ENCODE measurements at regions not wholly inside any gene's neighbourhood (a gene's known extent, or its start where the extent isn't known, plus 50 kb on each side); places are given as distances from the start of the nearest gene placed in this dataset.

GRCh38 chr4:170386511-170386910, 296.8 kb upstream of the AADAT start:
- no peak for TF ChIP-seq GATA3 (IDR thresholded peaks at IDR 0.05; ENCODE audit: low read depth, low read length)
- no peak for TF ChIP-seq GATA2 (IDR thresholded peaks at IDR 0.05; ENCODE audit: low read depth, low read length)

GRCh38 chr4:170374770-170375169, 285.0 kb upstream of the AADAT start:
- no peak for TF ChIP-seq GATA3 (IDR thresholded peaks at IDR 0.05; ENCODE audit: low read depth, low read length)
- no peak for TF ChIP-seq GATA2 (IDR thresholded peaks at IDR 0.05; ENCODE audit: low read depth, low read length)

- TF ChIP-seq GATA2 (IDR thresholded peaks at IDR 0.05; ENCODE audit: low read depth, low read length) (no peak), GATA3 (IDR thresholded peaks at IDR 0.05; ENCODE audit: low read depth, low read length) (no peak)
These were observed 259.2 kb upstream of the AADAT start for GRCh38 chr4:170348945-170349344.

- TF ChIP-seq GATA2 (IDR thresholded peaks at IDR 0.05; ENCODE audit: low read depth, low read length) (no peak), GATA3 (IDR thresholded peaks at IDR 0.05; ENCODE audit: low read depth, low read length) (no peak)
These were observed 249.8 kb upstream of the AADAT start for GRCh38 chr4:170339522-170339921.

- TF ChIP-seq GATA3 (IDR thresholded peaks at IDR 0.05; ENCODE audit: low read depth, low read length): no peak
- no peak for TF ChIP-seq GATA2 (IDR thresholded peaks at IDR 0.05; ENCODE audit: low read depth, low read length)
These were observed 246.6 kb upstream of the AADAT start for GRCh38 chr4:170336238-170336775.

GRCh38 chr4:170325599-170325998, 235.8 kb upstream of the AADAT start:
- no peak for TF ChIP-seq GATA2 (IDR thresholded peaks at IDR 0.05; ENCODE audit: low read depth, low read length)

- TF ChIP-seq GATA3 (IDR thresholded peaks at IDR 0.05; ENCODE audit: low read depth, low read length) (no peak), GATA2 (IDR thresholded peaks at IDR 0.05; ENCODE audit: low read depth, low read length) (no peak)
These were observed 233.9 kb upstream of the AADAT start for GRCh38 chr4:170323623-170324022.

- no peak for TF ChIP-seq GATA3 (IDR thresholded peaks at IDR 0.05; ENCODE audit: low read depth, low read length)
- no peak for TF ChIP-seq GATA2 (IDR thresholded peaks at IDR 0.05; ENCODE audit: low read depth, low read length)
These were observed 217.4 kb upstream of the AADAT start for GRCh38 chr4:170307182-170307581.

GRCh38 chr4:170306208-170306607, 216.5 kb upstream of the AADAT start:
- TF ChIP-seq GATA3 (IDR thresholded peaks at IDR 0.05; ENCODE audit: low read depth, low read length) (no peak), GATA2 (IDR thresholded peaks at IDR 0.05; ENCODE audit: low read depth, low read length) (no peak)

GRCh38 chr4:170305627-170306026, 215.9 kb upstream of the AADAT start:
- TF ChIP-seq GATA3 (IDR thresholded peaks at IDR 0.05; ENCODE audit: low read depth, low read length) (no peak), GATA2 (IDR thresholded peaks at IDR 0.05; ENCODE audit: low read depth, low read length) (no peak)

GRCh38 chr4:170281027-170281426, 191.3 kb upstream of the AADAT start:
- no peak for TF ChIP-seq GATA2 (IDR thresholded peaks at IDR 0.05; ENCODE audit: low read depth, low read length)
- TF ChIP-seq GATA3 (IDR thresholded peaks at IDR 0.05; ENCODE audit: low read depth, low read length): no peak

GRCh38 chr4:170278460-170278859, 188.7 kb upstream of the AADAT start:
- TF ChIP-seq GATA2 (IDR thresholded peaks at IDR 0.05; ENCODE audit: low read depth, low read length): no peak
- no peak for TF ChIP-seq GATA3 (IDR thresholded peaks at IDR 0.05; ENCODE audit: low read depth, low read length)

GRCh38 chr4:170274616-170275015, 184.9 kb upstream of the AADAT start:
- TF ChIP-seq GATA3 (IDR thresholded peaks at IDR 0.05; ENCODE audit: low read depth, low read length) (no peak), GATA2 (IDR thresholded peaks at IDR 0.05; ENCODE audit: low read depth, low read length) (no peak)

GRCh38 chr4:170272959-170273358, 183.2 kb upstream of the AADAT start:
- no peak for TF ChIP-seq GATA3 (IDR thresholded peaks at IDR 0.05; ENCODE audit: low read depth, low read length)
- no peak for TF ChIP-seq GATA2 (IDR thresholded peaks at IDR 0.05; ENCODE audit: low read depth, low read length)

GRCh38 chr4:170271723-170272122, 182.0 kb upstream of the AADAT start:
- TF ChIP-seq GATA3 (IDR thresholded peaks at IDR 0.05; ENCODE audit: low read depth, low read length) (no peak), GATA2 (IDR thresholded peaks at IDR 0.05; ENCODE audit: low read depth, low read length) (no peak)

- no peak for TF ChIP-seq GATA2 (IDR thresholded peaks at IDR 0.05; ENCODE audit: low read depth, low read length)
- TF ChIP-seq GATA3 (IDR thresholded peaks at IDR 0.05; ENCODE audit: low read depth, low read length): no peak
These were observed 180.9 kb upstream of the AADAT start for GRCh38 chr4:170270628-170271027.

Data from SH-SY5Y (cell line).